GM12891 (cell line): ENCODE measurements at regions not wholly inside any gene's neighbourhood (a gene's known extent, or its start where the extent isn't known, plus 50 kb on each side); places are given as distances from the start of the nearest gene placed in this dataset.

ENCODE experiments used
- POLR2AphosphoS5 ChIP-seq: IDR thresholded peaks from 2 replicates; pipeline ENCODE4 v1.6.1; 2011; ENCODE audit warnings: low read depth, low read length, control low read depth
- TAF1 ChIP-seq: IDR thresholded peaks from 2 replicates; pipeline ENCODE4 v1.6.1; 2011; ENCODE audit warnings: low read depth, low read length, control low read depth

GRCh38 chr10:126781450-126782216 lies 111.1 kb upstream of the C10orf90 start:
- TF ChIP-seq POLR2AphosphoS5 (no peak), TAF1 (no peak)
